ENCODE measurements at regions not wholly inside any gene's neighbourhood (a gene's known extent, or its start where the extent isn't known, plus 50 kb on each side); places are given as distances from the start of the nearest gene placed in this dataset.
"Not testable (repeated sequence)": the region's sequence is repeated elsewhere in the genome, so short reads cannot be mapped to it uniquely, and the experiment has no call there.

DNA sequence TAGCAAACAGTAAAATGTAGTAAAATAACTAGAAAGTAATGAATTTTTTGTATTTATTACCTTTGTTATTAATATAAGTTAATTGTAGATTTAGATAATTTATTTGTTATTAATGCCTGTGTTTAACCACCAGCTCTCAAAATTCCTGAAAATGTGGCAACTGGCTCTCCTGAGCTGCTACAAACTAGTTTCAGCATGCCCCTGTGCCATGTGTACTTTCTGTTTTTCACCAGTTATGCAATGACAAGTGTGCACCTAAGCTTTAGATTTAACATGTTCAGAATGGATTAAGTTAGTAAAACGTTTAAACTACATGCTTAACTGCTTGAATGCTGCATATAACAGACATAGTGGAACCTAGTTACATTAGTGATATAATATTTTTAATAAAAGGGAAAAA, 88.1 kb downstream of the POSTN start:
- no peak for DNase-seq (ENCODE audit: low spot score)
- no peak for TF ChIP-seq CTCF (IDR thresholded peaks at IDR 0.05; ENCODE audit: extremely low read depth, insufficient read depth, missing control alignments)
- in situ Hi-C loops (cut with MboI; ENCODE audit: low pct_unique_long_range_greater_than_20kb, low sequenced_read_pairs, unreplicated experiment): no loop called here

GRCh38 chr13:37505531-37505930, 93.0 kb downstream of the POSTN start:
- no peak for TF ChIP-seq CTCF (IDR thresholded peaks at IDR 0.05; ENCODE audit: extremely low read depth, insufficient read depth, missing control alignments)
- in situ Hi-C loops (cut with MboI; ENCODE audit: low pct_unique_long_range_greater_than_20kb, low sequenced_read_pairs, unreplicated experiment): no loop called here
- DNase-seq (ENCODE audit: low spot score): no peak

- DNase-seq (ENCODE audit: low spot score): no peak
- in situ Hi-C loops (cut with MboI; ENCODE audit: low pct_unique_long_range_greater_than_20kb, low sequenced_read_pairs, unreplicated experiment): no loop called here
- no peak for TF ChIP-seq CTCF (IDR thresholded peaks at IDR 0.05; ENCODE audit: extremely low read depth, insufficient read depth, missing control alignments)
Observed at GRCh38 chr13:37504251-37504650, 94.3 kb downstream of the POSTN start.

DNA sequence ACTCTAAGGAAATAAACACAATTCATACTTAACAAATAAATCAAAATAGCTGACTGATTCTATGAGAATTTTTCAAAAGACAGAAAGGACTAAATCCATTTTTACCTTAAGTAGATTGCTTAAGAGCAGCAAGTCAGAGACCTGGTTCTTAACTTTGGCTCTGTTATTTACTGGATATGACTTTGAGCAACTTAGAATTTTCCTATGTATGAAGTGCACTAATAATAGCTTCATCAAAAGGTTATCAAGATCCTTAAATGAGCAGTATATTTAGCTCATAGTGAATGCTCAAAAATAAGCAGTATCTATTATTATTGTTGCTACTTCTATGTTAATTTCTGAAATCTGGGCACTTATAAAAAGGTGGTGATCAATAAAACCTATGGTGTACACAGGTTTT, 95.3 kb downstream of the POSTN start:
- DNase-seq (ENCODE audit: low spot score): no peak
- TF ChIP-seq CTCF (IDR thresholded peaks at IDR 0.05; ENCODE audit: extremely low read depth, insufficient read depth, missing control alignments): no peak

GRCh38 chr13:37502303-37502993, 96.1 kb downstream of the POSTN start:
- in situ Hi-C loops (cut with MboI; ENCODE audit: low pct_unique_long_range_greater_than_20kb, low sequenced_read_pairs, unreplicated experiment); DNase-seq (ENCODE audit: low spot score): not testable (repeated sequence)

More for the DNA sequence above, 95.3 kb downstream of the POSTN start:
- in situ Hi-C loops (cut with MboI; ENCODE audit: low pct_unique_long_range_greater_than_20kb, low sequenced_read_pairs, unreplicated experiment): no loop called here

- in situ Hi-C loops (cut with MboI; ENCODE audit: low pct_unique_long_range_greater_than_20kb, low sequenced_read_pairs, unreplicated experiment): no loop called here
- DNase-seq (ENCODE audit: low spot score): no peak
- no peak for TF ChIP-seq CTCF (IDR thresholded peaks at IDR 0.05; ENCODE audit: extremely low read depth, insufficient read depth, missing control alignments)
Observed at GRCh38 chr13:37501187-37501586, 97.4 kb downstream of the POSTN start.

GRCh38 chr13:37495046-37495445, 103.5 kb downstream of the POSTN start:
- TF ChIP-seq CTCF (IDR thresholded peaks at IDR 0.05; ENCODE audit: extremely low read depth, insufficient read depth, missing control alignments): no peak
- DNase-seq (ENCODE audit: low spot score): no peak
- in situ Hi-C loops (cut with MboI; ENCODE audit: low pct_unique_long_range_greater_than_20kb, low sequenced_read_pairs, unreplicated experiment): no loop called here
